ENCODE measurements at regions not wholly inside any gene's neighbourhood (a gene's known extent, or its start where the extent isn't known, plus 50 kb on each side); places are given as distances from the start of the nearest gene placed in this dataset.

DNA sequence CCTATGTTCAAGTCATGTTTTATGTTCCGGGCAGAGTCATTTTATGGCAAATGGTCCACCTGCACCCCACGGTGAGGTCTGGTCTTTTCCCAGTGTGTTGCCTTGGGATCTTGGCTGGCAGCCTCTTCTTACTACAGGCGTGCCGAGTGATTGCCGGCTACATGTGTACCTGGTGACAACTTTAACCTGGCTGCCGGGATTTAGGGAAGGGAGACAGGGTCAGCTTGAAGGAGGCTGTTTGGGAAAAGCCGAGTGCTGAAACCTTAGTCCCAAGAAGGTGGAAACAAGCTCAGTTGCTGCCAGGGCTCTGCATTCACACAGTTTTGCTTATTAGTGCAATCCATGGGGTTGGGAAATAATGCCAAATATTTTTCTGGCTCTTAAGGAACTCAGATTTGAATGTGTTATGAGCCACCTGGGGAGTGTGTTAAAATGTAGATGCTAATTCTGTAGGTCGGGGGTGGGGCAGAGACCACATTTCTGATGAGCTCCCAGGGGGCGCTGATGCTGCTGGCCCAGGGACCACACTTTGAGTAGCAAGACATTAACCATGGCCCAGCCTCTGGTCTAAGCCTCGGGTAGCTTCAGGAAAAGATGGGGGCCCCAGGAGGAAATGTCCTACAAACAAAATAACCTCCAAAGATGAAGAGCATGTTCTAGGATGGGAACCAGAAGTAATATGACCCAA, 179.6 kb downstream of the TBX5 start:
- TF ChIP-seq, protein P1, sequence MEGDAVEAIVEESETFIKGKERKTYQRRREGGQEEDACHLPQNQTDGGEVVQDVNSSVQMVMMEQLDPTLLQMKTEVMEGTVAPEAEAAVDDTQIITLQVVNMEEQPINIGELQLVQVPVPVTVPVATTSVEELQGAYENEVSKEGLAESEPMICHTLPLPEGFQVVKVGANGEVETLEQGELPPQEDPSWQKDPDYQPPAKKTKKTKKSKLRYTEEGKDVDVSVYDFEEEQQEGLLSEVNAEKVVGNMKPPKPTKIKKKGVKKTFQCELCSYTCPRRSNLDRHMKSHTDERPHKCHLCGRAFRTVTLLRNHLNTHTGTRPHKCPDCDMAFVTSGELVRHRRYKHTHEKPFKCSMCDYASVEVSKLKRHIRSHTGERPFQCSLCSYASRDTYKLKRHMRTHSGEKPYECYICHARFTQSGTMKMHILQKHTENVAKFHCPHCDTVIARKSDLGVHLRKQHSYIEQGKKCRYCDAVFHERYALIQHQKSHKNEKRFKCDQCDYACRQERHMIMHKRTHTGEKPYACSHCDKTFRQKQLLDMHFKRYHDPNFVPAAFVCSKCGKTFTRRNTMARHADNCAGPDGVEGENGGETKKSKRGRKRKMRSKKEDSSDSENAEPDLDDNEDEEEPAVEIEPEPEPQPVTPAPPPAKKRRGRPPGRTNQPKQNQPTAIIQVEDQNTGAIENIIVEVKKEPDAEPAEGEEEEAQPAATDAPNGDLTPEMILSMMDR (IDR thresholded peaks at IDR 0.05; ENCODE audit: low read depth, low read length): no peak
- no peak for TF ChIP-seq EZH2phosphoT487 (IDR thresholded peaks at IDR 0.05; ENCODE audit: low read depth)

All from OCI-LY3 (cell line).